ENCODE measurements at regions not wholly inside any gene's neighbourhood (a gene's known extent, or its start where the extent isn't known, plus 50 kb on each side); places are given as distances from the start of the nearest gene placed in this dataset.
A peak's percentile ranks its signal among the peaks of the same experiment; 100 is the strongest.

GRCh38 chr1:185656663-185657062 is 77.5 kb upstream of the HMCN1 start:
- TF ChIP-seq CTCF (IDR thresholded peaks at IDR 0.05; ENCODE audit: control extremely low read depth, extremely low read depth, low read depth, missing control alignments), result no peak
- ChIA-PET POLR2A (no interaction called here), CTCF (no interaction called here)

GRCh38 chr1:185654952-185655314 is 79.3 kb upstream of the HMCN1 start:
- no peak for DNase-seq (ENCODE audit: extremely low spot score)
- POLR2A ChIA-PET, result no interaction called here
- TF ChIP-seq CTCF (IDR thresholded peaks at IDR 0.05; ENCODE audit: control extremely low read depth, extremely low read depth, low read depth, missing control alignments), result no peak
- CTCF ChIA-PET, result no interaction called here

More at GRCh38 chr1:185656663-185657062, 77.5 kb upstream of the HMCN1 start:
- DNase-seq (ENCODE audit: extremely low spot score), result no peak

- CTCF ChIA-PET, result no interaction called here
- POLR2A ChIA-PET, result no interaction called here
- TF ChIP-seq CTCF (IDR thresholded peaks at IDR 0.05; ENCODE audit: control extremely low read depth, extremely low read depth, low read depth, missing control alignments), result no peak
- DNase-seq (ENCODE audit: extremely low spot score), result no peak
Observed at GRCh38 chr1:185654199-185654951, 79.8 kb upstream of the HMCN1 start.

GRCh38 chr1:185653615-185654014 is 80.6 kb upstream of the HMCN1 start:
- DNase-seq (ENCODE audit: extremely low spot score), result no peak
- POLR2A ChIA-PET, result no interaction called here
- TF ChIP-seq CTCF (IDR thresholded peaks at IDR 0.05; ENCODE audit: control extremely low read depth, extremely low read depth, low read depth, missing control alignments), result no peak
- CTCF ChIA-PET, result no interaction called here

- ChIA-PET POLR2A (no interaction called here), CTCF (interaction anchor here (1.2 to 1.9 kb wide), 5 partner anchors 17 to 554 kb away, joined by 3 to 8 read pairs (median 4); no protein-coding TSS in a partner anchor)
- TF ChIP-seq CTCF (IDR thresholded peaks at IDR 0.05; ENCODE audit: control extremely low read depth, extremely low read depth, low read depth, missing control alignments), result peak; percentile 23
- DNase-seq (ENCODE audit: extremely low spot score), result no peak
Observed at GRCh38 chr1:185652348-185652747, 81.8 kb upstream of the HMCN1 start.

GRCh38 chr1:185650602-185651230 is 83.5 kb upstream of the HMCN1 start:
- ChIA-PET POLR2A (no interaction called here), CTCF (interaction anchor here (1.1 to 4.1 kb wide), 3 partner anchors 14 to 55 kb away, joined by 3 to 12 read pairs (median 3); no protein-coding TSS in a partner anchor)
- no peak for DNase-seq (ENCODE audit: extremely low spot score)
- TF ChIP-seq CTCF (IDR thresholded peaks at IDR 0.05; ENCODE audit: control extremely low read depth, extremely low read depth, low read depth, missing control alignments), result no peak

Data from GM10248 (cell line).